ENCODE measurements at regions not wholly inside any gene's neighbourhood (a gene's known extent, or its start where the extent isn't known, plus 50 kb on each side); places are given as distances from the start of the nearest gene placed in this dataset.
"Not testable (repeated sequence)": the region's sequence is repeated elsewhere in the genome, so short reads cannot be mapped to it uniquely, and the experiment has no call there.

DNA sequence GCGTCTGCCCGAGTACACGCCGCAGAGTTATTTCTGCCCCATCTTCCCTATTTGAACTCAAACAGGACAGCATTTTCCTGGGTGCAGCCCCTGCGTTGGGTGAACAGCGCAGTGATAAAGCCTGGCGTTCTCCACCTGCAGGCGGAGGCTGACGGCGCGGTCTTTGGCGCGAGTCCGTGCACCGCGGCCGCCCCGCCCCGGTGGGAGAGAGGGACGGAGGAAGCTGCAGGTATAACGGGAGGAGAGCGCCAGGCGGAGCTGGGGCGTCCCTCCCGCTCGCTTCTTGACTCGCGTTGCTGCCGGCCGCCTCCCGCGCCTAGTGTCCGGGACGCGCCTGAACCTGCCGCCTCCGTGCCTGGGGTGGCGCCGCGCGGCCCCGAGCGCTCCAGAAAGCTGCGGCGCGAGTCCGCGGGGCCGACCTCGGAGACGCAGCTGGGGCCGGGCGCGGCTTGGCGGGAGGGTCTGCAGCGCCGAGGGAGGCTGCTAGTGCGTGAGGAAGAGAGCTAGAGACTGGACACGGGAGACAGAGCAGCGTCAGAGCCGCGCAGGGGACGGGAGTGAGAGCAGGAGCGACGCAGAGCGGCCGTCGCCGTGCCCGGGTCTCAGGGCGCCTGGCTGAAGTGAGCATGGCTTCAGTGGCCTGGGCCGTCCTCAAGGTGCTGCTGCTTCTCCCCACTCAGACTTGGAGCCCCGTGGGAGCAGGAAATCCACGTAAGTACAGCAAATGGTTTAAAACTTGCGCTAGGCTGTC lies 140.7 kb downstream of the SPATA31A7 start:
- H2BK12ac ChIP-seq (ENCODE audit: low read length); H2AFZ ChIP-seq (ENCODE audit: insufficient read depth, low read length, poor library complexity): not testable (repeated sequence)
- WGBS (ENCODE audit: extremely low coverage, insufficient coverage, insufficient read length): no CpG with 5 or more reads among the region's 75 CpGs

DNA sequence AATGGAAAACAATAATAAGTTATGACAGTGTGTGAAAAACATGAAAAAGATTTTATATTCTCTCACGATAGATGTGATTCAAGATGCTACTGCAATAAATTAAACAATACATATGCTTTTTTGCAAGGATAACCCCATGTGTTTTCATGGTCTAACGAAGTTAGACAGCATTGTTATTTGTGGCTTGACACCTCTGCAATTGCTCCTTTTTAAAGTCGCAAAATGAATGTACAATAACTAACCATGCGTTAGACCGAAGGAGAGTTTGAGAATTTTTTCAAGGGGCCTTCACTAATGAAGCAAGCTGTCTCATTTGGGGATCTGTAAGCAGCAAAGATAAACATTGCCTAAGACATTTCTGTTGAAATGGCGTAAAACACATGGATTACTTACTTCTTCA lies 167.1 kb downstream of the SPATA31A7 start:
- not testable (repeated sequence) for H3K79me1 ChIP-seq (ENCODE audit: low read length); H3K9ac ChIP-seq (ENCODE audit: low read length); H3K18ac ChIP-seq (ENCODE audit: low read length); H3K4ac ChIP-seq (ENCODE audit: low read depth, low read length); H2BK120ac ChIP-seq (ENCODE audit: insufficient read depth, low read length, poor library complexity); H4K8ac ChIP-seq (ENCODE audit: low read depth, low read length); H3K36me3 ChIP-seq (ENCODE audit: control insufficient read depth in 1 of 2, insufficient read depth in 2 of 2, low read length in 2 of 2); H4K91ac ChIP-seq (ENCODE audit: low read depth, low read length); H2AK5ac ChIP-seq (ENCODE audit: low read length); H3K27ac ChIP-seq (ENCODE audit: low read depth, low read length); H3K9me3 ChIP-seq (ENCODE audit: insufficient read depth, low read depth, low read length); H2AFZ ChIP-seq (ENCODE audit: insufficient read depth, low read length, poor library complexity); DNase-seq; H2BK12ac ChIP-seq (ENCODE audit: low read length); H3K23ac ChIP-seq (ENCODE audit: low read length); H3K79me2 ChIP-seq (ENCODE audit: control insufficient read depth, insufficient read depth, low read length, poor library complexity); H3K27me3 ChIP-seq (ENCODE audit: insufficient read depth, low read length); H4K12ac ChIP-seq (ENCODE audit: low read depth, low read length); H2BK5ac ChIP-seq (ENCODE audit: low read depth, low read length, poor library complexity); H3K14ac ChIP-seq (ENCODE audit: low read length); H3K4me3 ChIP-seq (ENCODE audit: low read depth, low read length); H3K4me2 ChIP-seq (ENCODE audit: low read length); H3K4me1 ChIP-seq (ENCODE audit: control insufficient read depth in 1 of 2, insufficient read depth in 2 of 2, low read length in 2 of 2)
- whole genome bisulfite sequencing (ENCODE audit: extremely low coverage, insufficient coverage, insufficient read length): no CpG with 5 or more reads among the region's 6 CpGs

More for the DNA sequence above, 140.7 kb downstream of the SPATA31A7 start:
- H4K12ac ChIP-seq (ENCODE audit: low read depth, low read length); H3K9me3 ChIP-seq (ENCODE audit: insufficient read depth, low read depth, low read length); H3K79me1 ChIP-seq (ENCODE audit: low read length); DNase-seq; H4K8ac ChIP-seq (ENCODE audit: low read depth, low read length); H3K4me3 ChIP-seq (ENCODE audit: low read depth, low read length); H3K79me2 ChIP-seq (ENCODE audit: control insufficient read depth, insufficient read depth, low read length, poor library complexity); H4K91ac ChIP-seq (ENCODE audit: low read depth, low read length); H3K4ac ChIP-seq (ENCODE audit: low read depth, low read length); H3K27ac ChIP-seq (ENCODE audit: low read depth, low read length); H3K14ac ChIP-seq (ENCODE audit: low read length); H3K23ac ChIP-seq (ENCODE audit: low read length); H3K36me3 ChIP-seq (ENCODE audit: control insufficient read depth in 1 of 2, insufficient read depth in 2 of 2, low read length in 2 of 2); H3K27me3 ChIP-seq (ENCODE audit: insufficient read depth, low read length); H2AK5ac ChIP-seq (ENCODE audit: low read length); H3K18ac ChIP-seq (ENCODE audit: low read length); H2BK120ac ChIP-seq (ENCODE audit: insufficient read depth, low read length, poor library complexity); H3K4me1 ChIP-seq (ENCODE audit: control insufficient read depth in 1 of 2, insufficient read depth in 2 of 2, low read length in 2 of 2); H2BK5ac ChIP-seq (ENCODE audit: low read depth, low read length, poor library complexity); H3K9ac ChIP-seq (ENCODE audit: low read length): not testable (repeated sequence)
- peak overlapping the region; percentile 54 for H3K4me2 ChIP-seq (ENCODE audit: low read length)

DNA sequence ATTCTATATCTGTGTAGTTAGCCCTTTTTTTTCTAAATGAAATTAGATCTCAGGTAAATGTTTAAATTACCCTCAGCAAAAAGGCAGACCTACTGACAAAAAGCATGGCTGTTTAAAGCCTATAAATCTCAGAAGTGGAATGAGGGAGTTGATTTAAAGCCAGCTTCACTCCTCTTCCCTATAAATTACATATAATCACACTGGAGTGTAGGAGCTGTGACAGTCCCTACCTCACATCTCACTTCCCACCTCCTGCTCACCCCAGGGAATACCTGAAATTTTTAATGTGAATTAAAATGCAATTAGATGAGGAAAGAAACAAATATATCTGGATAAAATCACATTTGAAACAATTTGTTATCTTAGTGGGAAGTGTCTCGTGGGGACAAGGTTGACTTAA lies 184.6 kb downstream of the SPATA31A7 start:
- H3K4me1 ChIP-seq (ENCODE audit: control insufficient read depth in 1 of 2, insufficient read depth in 2 of 2, low read length in 2 of 2); H4K8ac ChIP-seq (ENCODE audit: low read depth, low read length); H3K79me1 ChIP-seq (ENCODE audit: low read length); H3K4me3 ChIP-seq (ENCODE audit: low read depth, low read length); H3K14ac ChIP-seq (ENCODE audit: low read length); H3K79me2 ChIP-seq (ENCODE audit: control insufficient read depth, insufficient read depth, low read length, poor library complexity); H2AFZ ChIP-seq (ENCODE audit: insufficient read depth, low read length, poor library complexity); H3K4me2 ChIP-seq (ENCODE audit: low read length); H3K4ac ChIP-seq (ENCODE audit: low read depth, low read length); H2AK5ac ChIP-seq (ENCODE audit: low read length); H2BK5ac ChIP-seq (ENCODE audit: low read depth, low read length, poor library complexity); H3K9ac ChIP-seq (ENCODE audit: low read length); H3K36me3 ChIP-seq (ENCODE audit: control insufficient read depth in 1 of 2, insufficient read depth in 2 of 2, low read length in 2 of 2); H4K12ac ChIP-seq (ENCODE audit: low read depth, low read length); H3K9me3 ChIP-seq (ENCODE audit: insufficient read depth, low read depth, low read length); H2BK12ac ChIP-seq (ENCODE audit: low read length); H4K91ac ChIP-seq (ENCODE audit: low read depth, low read length); H3K23ac ChIP-seq (ENCODE audit: low read length); H3K18ac ChIP-seq (ENCODE audit: low read length); H3K27ac ChIP-seq (ENCODE audit: low read depth, low read length); DNase-seq; H2BK120ac ChIP-seq (ENCODE audit: insufficient read depth, low read length, poor library complexity); H3K27me3 ChIP-seq (ENCODE audit: insufficient read depth, low read length): not testable (repeated sequence)
- WGBS (ENCODE audit: extremely low coverage, insufficient coverage, insufficient read length): no CpG with 5 or more reads among the region's 1 CpG

DNA sequence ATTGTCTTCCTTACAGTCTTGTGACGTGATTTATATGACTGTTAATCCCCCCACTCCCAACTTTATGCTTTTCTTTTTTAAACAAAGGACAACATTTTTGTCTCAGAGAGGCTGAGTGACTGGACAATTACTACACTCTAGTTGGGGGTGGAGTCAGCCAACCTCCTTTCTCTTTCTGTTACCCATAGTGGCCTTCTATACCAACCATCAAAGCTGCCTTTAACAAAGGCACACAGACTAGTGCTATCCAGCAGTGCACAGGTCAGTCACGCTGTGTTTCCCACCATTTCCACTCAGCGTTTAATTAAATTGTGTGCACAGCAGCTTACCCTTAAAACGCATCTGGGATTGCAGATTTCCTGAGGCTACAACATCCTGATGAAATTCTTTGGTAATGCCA lies 186.3 kb downstream of the SPATA31A7 start:
- not testable (repeated sequence) for H3K27ac ChIP-seq (ENCODE audit: low read depth, low read length); H3K23ac ChIP-seq (ENCODE audit: low read length); DNase-seq; H3K36me3 ChIP-seq (ENCODE audit: control insufficient read depth in 1 of 2, insufficient read depth in 2 of 2, low read length in 2 of 2); H2BK120ac ChIP-seq (ENCODE audit: insufficient read depth, low read length, poor library complexity); H3K4me2 ChIP-seq (ENCODE audit: low read length); H3K9ac ChIP-seq (ENCODE audit: low read length); H3K79me1 ChIP-seq (ENCODE audit: low read length); H3K14ac ChIP-seq (ENCODE audit: low read length); H3K18ac ChIP-seq (ENCODE audit: low read length); H3K4me1 ChIP-seq (ENCODE audit: control insufficient read depth in 1 of 2, insufficient read depth in 2 of 2, low read length in 2 of 2); H4K8ac ChIP-seq (ENCODE audit: low read depth, low read length); H4K12ac ChIP-seq (ENCODE audit: low read depth, low read length); H2AFZ ChIP-seq (ENCODE audit: insufficient read depth, low read length, poor library complexity); H3K4me3 ChIP-seq (ENCODE audit: low read depth, low read length); H4K91ac ChIP-seq (ENCODE audit: low read depth, low read length); H3K4ac ChIP-seq (ENCODE audit: low read depth, low read length); H2BK12ac ChIP-seq (ENCODE audit: low read length); H2AK5ac ChIP-seq (ENCODE audit: low read length); H3K79me2 ChIP-seq (ENCODE audit: control insufficient read depth, insufficient read depth, low read length, poor library complexity); H3K9me3 ChIP-seq (ENCODE audit: insufficient read depth, low read depth, low read length); H2BK5ac ChIP-seq (ENCODE audit: low read depth, low read length, poor library complexity); H3K27me3 ChIP-seq (ENCODE audit: insufficient read depth, low read length)
- no CpG with 5 or more reads among the region's 4 CpGs for WGBS (ENCODE audit: extremely low coverage, insufficient coverage, insufficient read length)

All from trophoblast cell (in vitro differentiated cells and primary cell).